ENCODE measurements at regions not wholly inside any gene's neighbourhood (a gene's known extent, or its start where the extent isn't known, plus 50 kb on each side); places are given as distances from the start of the nearest gene placed in this dataset.

- TF ChIP-seq REST (IDR thresholded peaks at IDR 0.05) = no peak
- no peak for TF ChIP-seq GABPA (IDR thresholded peaks at IDR 0.05 in 1 of 2, conservative IDR thresholded peaks at IDR 0.05 in 1 of 2)
Measured at GRCh38 chr4:132076829-132077228, 1072.3 kb upstream of the PCDH10 start (continued).

- Histone ChIP-seq H3K9me3 (ENCODE audit: control insufficient read depth in 4 of 4, low read length in 3 of 4) (peaks cover 0 to 2% (median 0%) of the 10 kb centered on the region in 4 donors), H3K4me1 (ENCODE audit: control insufficient read depth in 4 of 4, insufficient read depth in 4 of 4, low read length in 3 of 4) (no peaks in the 10 kb centered on the region)
- 82% methylated on average over 4 of the region's 4 CpGs for WGBS
Measured at GRCh38 chr4:132085105-132085504, 1064.0 kb upstream of the PCDH10 start.

GRCh38 chr4:132094017-132094416, 1055.1 kb upstream of the PCDH10 start:
- H3K27ac ChIP-seq (ENCODE audit: low read depth in 1 of 2, low read length in 2 of 2) = no peak overlapping the region
- 64% methylated on average over 4 of the region's 4 CpGs for WGBS
- H3K27me3 ChIP-seq (ENCODE audit: control insufficient read depth in 4 of 4, insufficient read depth in 4 of 4, low read length in 3 of 4) = no peaks in the 10 kb centered on the region
- DNase-seq (ENCODE audit: low spot score) = no peak
- TF ChIP-seq REST (IDR thresholded peaks at IDR 0.05) = no peak
- no peak for TF ChIP-seq YY1 (IDR thresholded peaks at IDR 0.05)
- TF ChIP-seq FOXA1 (IDR thresholded peaks at IDR 0.05) = no peak
- TF ChIP-seq FOXA2 (IDR thresholded peaks at IDR 0.05) = no peak
- TF ChIP-seq HNF4G (IDR thresholded peaks at IDR 0.05) = no peak
- no peak for TF ChIP-seq GABPA (IDR thresholded peaks at IDR 0.05 in 1 of 2, conservative IDR thresholded peaks at IDR 0.05 in 1 of 2)
- no peak for TF ChIP-seq HNF4A (conservative IDR thresholded peaks at IDR 0.05)
- no peak for TF ChIP-seq SP1 (IDR thresholded peaks at IDR 0.05)
- TF ChIP-seq RAD21 (IDR thresholded peaks at IDR 0.05) = no peak
- TF ChIP-seq TAF1 (conservative IDR thresholded peaks at IDR 0.05) = no peak
- H3K4me1 ChIP-seq (ENCODE audit: control insufficient read depth in 4 of 4, insufficient read depth in 4 of 4, low read length in 3 of 4) = no peaks in the 10 kb centered on the region
- no peaks in the 10 kb centered on the region for H3K36me3 ChIP-seq (ENCODE audit: control insufficient read depth in 4 of 4, insufficient read depth in 3 of 4, low read depth in 1 of 4, low read length in 3 of 4)
- H3K4me3 ChIP-seq (ENCODE audit: low read depth in 1 of 3, low read length in 3 of 3) = no peak overlapping the region
- no peaks in the 10 kb centered on the region for H3K9me3 ChIP-seq (ENCODE audit: control insufficient read depth in 4 of 4, low read length in 3 of 4)
- no peak overlapping the region for H3K9ac ChIP-seq (ENCODE audit: low read depth in 1 of 2, low read length in 2 of 2)

More at GRCh38 chr4:132085105-132085504, 1064.0 kb upstream of the PCDH10 start:
- DNase-seq (ENCODE audit: low spot score) = no peak
- H3K9ac ChIP-seq (ENCODE audit: low read depth in 1 of 2, low read length in 2 of 2) = no peak overlapping the region
- no peaks in the 10 kb centered on the region for H3K36me3 ChIP-seq (ENCODE audit: control insufficient read depth in 4 of 4, insufficient read depth in 3 of 4, low read depth in 1 of 4, low read length in 3 of 4)
- no peak overlapping the region for H3K27ac ChIP-seq (ENCODE audit: low read depth in 1 of 2, low read length in 2 of 2)
- H3K27me3 ChIP-seq (ENCODE audit: control insufficient read depth in 4 of 4, insufficient read depth in 4 of 4, low read length in 3 of 4) = no peaks in the 10 kb centered on the region
- TF ChIP-seq SP1 (IDR thresholded peaks at IDR 0.05) (no peak), MAX (IDR thresholded peaks at IDR 0.05) (no peak), FOXA1 (IDR thresholded peaks at IDR 0.05) (no peak), RXRA (IDR thresholded peaks at IDR 0.05) (no peak)
- H3K4me3 ChIP-seq (ENCODE audit: low read depth in 1 of 3, low read length in 3 of 3) = no peak overlapping the region

Measured in liver (tissue), 7 donors.